GM19328 (cell line): ENCODE measurements at regions not wholly inside any gene's neighbourhood (a gene's known extent, or its start where the extent isn't known, plus 50 kb on each side); places are given as distances from the start of the nearest gene placed in this dataset.
"Not testable (repeated sequence)": the region's sequence is repeated elsewhere in the genome, so short reads cannot be mapped to it uniquely, and the experiment has no call there.

ENCODE experiments used
- ATAC-seq: cut with Tn5 transposase; IDR thresholded peaks from one replicate; pipeline ENCODE4 v1.9.1; 2021; ENCODE audit warnings: mild to moderate bottlenecking, moderate library complexity; ENCODE audit not compliant: unreplicated experiment

- ATAC-seq, result no peak
Observed at GRCh38 chr13:103945836-103946235, 879.6 kb upstream of the SLC10A2 start.

GRCh38 chr13:103941506-103942140 lies 875.4 kb upstream of the SLC10A2 start:
- ATAC-seq, result no peak

GRCh38 chr13:103935117-103935516 lies 868.9 kb upstream of the SLC10A2 start:
- ATAC-seq, result no peak

- ATAC-seq, result no peak
Observed at GRCh38 chr13:103931885-103932284, 865.7 kb upstream of the SLC10A2 start.

GRCh38 chr13:103931331-103931845 lies 865.2 kb upstream of the SLC10A2 start:
- ATAC-seq, result no peak

GRCh38 chr13:103926118-103926517 lies 859.9 kb upstream of the SLC10A2 start:
- ATAC-seq, result no peak

- no peak for ATAC-seq
Observed at GRCh38 chr13:103908911-103909310, 842.7 kb upstream of the SLC10A2 start.

- no peak for ATAC-seq
Observed at GRCh38 chr13:103908274-103908673, 842.1 kb upstream of the SLC10A2 start.

- ATAC-seq, result no peak
Observed at GRCh38 chr13:103903790-103904189, 837.6 kb upstream of the SLC10A2 start.

GRCh38 chr13:103898481-103898880 lies 832.3 kb upstream of the SLC10A2 start:
- no peak for ATAC-seq

- ATAC-seq, result no peak
Observed at GRCh38 chr13:103895835-103896531, 829.8 kb upstream of the SLC10A2 start.

- no peak for ATAC-seq
Observed at GRCh38 chr13:103894626-103895025, 828.4 kb upstream of the SLC10A2 start.

- no peak for ATAC-seq
Observed at GRCh38 chr13:103884101-103884723, 818.0 kb upstream of the SLC10A2 start.

- no peak for ATAC-seq
Observed at GRCh38 chr13:103883698-103884097, 817.5 kb upstream of the SLC10A2 start.

GRCh38 chr13:103883164-103883563 lies 816.9 kb upstream of the SLC10A2 start:
- ATAC-seq, result no peak

GRCh38 chr13:103880146-103880545 lies 813.9 kb upstream of the SLC10A2 start:
- ATAC-seq, result not testable (repeated sequence)

GRCh38 chr13:103878891-103879605 lies 812.8 kb upstream of the SLC10A2 start:
- ATAC-seq, result no peak

- no peak for ATAC-seq
Observed at GRCh38 chr13:103876571-103876970, 810.4 kb upstream of the SLC10A2 start.

- no peak for ATAC-seq
Observed at GRCh38 chr13:103873725-103874124, 807.5 kb upstream of the SLC10A2 start.

GRCh38 chr13:103866048-103866447 lies 799.8 kb upstream of the SLC10A2 start:
- ATAC-seq, result no peak

GRCh38 chr13:103862525-103862924 lies 796.3 kb upstream of the SLC10A2 start:
- no peak for ATAC-seq
